Bronchial epithelial cell (primary cell): ENCODE measurements at regions not wholly inside any gene's neighbourhood (a gene's known extent, or its start where the extent isn't known, plus 50 kb on each side); places are given as distances from the start of the nearest gene placed in this dataset.

ENCODE experiments used
- DNase-seq: peaks from one replicate; pipeline ENCODE4 v3.0.0-alpha.2; 2010; ENCODE audit warnings: low read depth
- FAIRE-seq: peaks from 2 replicates; lab custom pipeline; 2011; peaks lifted over from hg19 to GRCh38; lab: Jason Lieb, UNC
- H3K27me3 ChIP-seq: 2 replicates; pipeline ENCODE4 v1.5.1; 2011; ENCODE audit warnings: low read length; ENCODE audit not compliant: control insufficient read depth, insufficient read depth
- H3K36me3 ChIP-seq: 2 replicates; pipeline ENCODE4 v1.5.1; 2011; ENCODE audit warnings: low read length; ENCODE audit not compliant: control insufficient read depth, insufficient read depth
- H3K4me3 ChIP-seq: 2 replicates; pipeline ENCODE4 v1.5.1; 2011; ENCODE audit warnings: mild to moderate bottlenecking, low read depth, low read length, control low read depth
- CTCF ChIP-seq: IDR thresholded peaks from 2 replicates; pipeline ENCODE4 v1.5.1; 2011; ENCODE audit warnings: mild to moderate bottlenecking, moderate library complexity, low read length, control low read depth, inconsistent platforms; ENCODE audit not compliant: insufficient read depth, severe bottlenecking

GRCh38 chr4:144509088-144510015 lies 136.6 kb upstream of the HHIP start:
- TF ChIP-seq CTCF: no peak
- FAIRE-seq (no peak), DNase-seq (no peak)
- Histone ChIP-seq H3K27me3 (no peaks in the 10 kb centered on the region), H3K4me3 (no peak overlapping the region), H3K36me3 (no peaks in the 10 kb centered on the region)

GRCh38 chr4:144514736-144515135 lies 131.2 kb upstream of the HHIP start:
- no peak for DNase-seq
- TF ChIP-seq CTCF: no peak
- Histone ChIP-seq H3K36me3 (no peaks in the 10 kb centered on the region), H3K27me3 (no peaks in the 10 kb centered on the region), H3K4me3 (no peak overlapping the region)
- no peak for FAIRE-seq

- no peak for TF ChIP-seq CTCF
- FAIRE-seq (no peak), DNase-seq (no peak)
- no peaks in the 10 kb centered on the region for H3K36me3 ChIP-seq
- H3K4me3 ChIP-seq: no peak overlapping the region
- no peaks in the 10 kb centered on the region for H3K27me3 ChIP-seq
Measured at GRCh38 chr4:144518181-144518895, 127.6 kb upstream of the HHIP start.

- Histone ChIP-seq H3K36me3 (no peaks in the 10 kb centered on the region), H3K4me3 (no peak overlapping the region), H3K27me3 (no peaks in the 10 kb centered on the region)
- DNase-seq (no peak), FAIRE-seq (no peak)
- no peak for TF ChIP-seq CTCF
Measured at GRCh38 chr4:144531841-144532240, 114.1 kb upstream of the HHIP start.

- no peak for FAIRE-seq
- H3K36me3 ChIP-seq: no peaks in the 10 kb centered on the region
Measured at GRCh38 chr4:144547678-144548298, 98.2 kb upstream of the HHIP start.

More at GRCh38 chr4:144547678-144548298, 98.2 kb upstream of the HHIP start:
- Histone ChIP-seq H3K4me3 (no peak overlapping the region), H3K27me3 (no peaks in the 10 kb centered on the region)
- DNase-seq: no peak
- TF ChIP-seq CTCF: no peak
